Stimulated activated CD4-positive, alpha-beta T cell treated with anti-CD3 and anti-CD28 coated beads, Interleukin-1b, Interleukin-23, amount 100 ng/mL, for 24 hours (primary cell): ENCODE measurements at regions not wholly inside any gene's neighbourhood (a gene's known extent, or its start where the extent isn't known, plus 50 kb on each side); places are given as distances from the start of the nearest gene placed in this dataset.

Experiments
- DNase-seq, 4 experiments: peaks; one replicate each; pipeline ENCODE4 v3.0.0-alpha.2; 2020; ENCODE audit warnings: low read depth in 4 of 4, low spot score in 1 of 4

DNA sequence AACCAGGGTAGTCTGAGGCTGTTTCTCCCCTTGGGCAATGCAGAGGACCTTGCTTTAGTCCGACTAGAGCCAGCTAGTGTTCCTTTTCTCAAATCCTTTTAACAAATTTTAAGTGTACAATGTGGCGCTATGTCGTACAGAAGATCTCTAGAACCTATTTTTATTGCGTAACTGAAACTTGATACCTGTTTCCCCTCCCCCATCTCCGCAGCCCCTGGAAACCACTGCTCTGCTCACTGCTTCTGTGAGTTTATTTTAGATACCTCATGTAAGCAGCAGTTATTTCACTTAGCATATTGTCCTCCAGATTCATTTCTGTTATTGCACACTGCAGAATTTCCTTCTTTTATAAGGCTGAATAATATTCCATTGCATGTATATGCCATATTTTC, 1092.3 kb downstream of the AACS start:
- DNase-seq: no peak

GRCh38 chr12:126159139-126159538, 1093.9 kb downstream of the AACS start:
- no peak for DNase-seq

- DNase-seq: no peak
Observed at GRCh38 chr12:126160912-126161311, 1095.7 kb downstream of the AACS start.

GRCh38 chr12:126163984-126164383, 1098.7 kb downstream of the AACS start:
- DNase-seq: no peak

DNA sequence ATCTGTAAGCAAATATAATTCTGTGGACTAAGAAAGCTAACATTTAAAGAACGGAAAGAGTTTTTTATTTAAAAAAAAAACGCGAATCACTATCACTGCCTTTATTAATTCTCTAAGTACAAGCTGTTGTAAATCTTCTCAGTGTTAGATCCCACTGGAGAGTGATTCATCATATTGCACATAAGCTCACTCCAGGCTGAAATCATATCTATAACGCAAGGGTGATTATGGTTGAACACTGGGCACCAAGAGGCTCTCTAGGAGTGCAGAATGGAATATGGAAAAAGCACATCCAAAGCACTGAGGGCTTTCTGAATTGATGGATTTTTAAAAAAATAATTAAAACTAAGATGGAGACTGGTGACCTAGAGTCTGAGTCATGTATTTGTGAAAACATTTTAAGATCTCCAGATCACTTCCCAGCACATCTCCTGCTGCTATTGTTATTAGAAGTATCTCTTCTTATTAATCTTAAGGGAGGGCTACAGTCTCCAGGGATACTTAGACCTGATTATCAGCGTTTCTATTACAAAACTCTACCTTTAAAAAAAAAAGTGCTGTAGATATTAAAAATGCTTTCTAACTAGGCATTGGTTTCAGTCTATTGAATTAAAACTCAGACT, 1106.8 kb downstream of the AACS start:
- no peak for DNase-seq

- DNase-seq: no peak
Observed at GRCh38 chr12:126182619-126183236, 1117.5 kb downstream of the AACS start.

DNA sequence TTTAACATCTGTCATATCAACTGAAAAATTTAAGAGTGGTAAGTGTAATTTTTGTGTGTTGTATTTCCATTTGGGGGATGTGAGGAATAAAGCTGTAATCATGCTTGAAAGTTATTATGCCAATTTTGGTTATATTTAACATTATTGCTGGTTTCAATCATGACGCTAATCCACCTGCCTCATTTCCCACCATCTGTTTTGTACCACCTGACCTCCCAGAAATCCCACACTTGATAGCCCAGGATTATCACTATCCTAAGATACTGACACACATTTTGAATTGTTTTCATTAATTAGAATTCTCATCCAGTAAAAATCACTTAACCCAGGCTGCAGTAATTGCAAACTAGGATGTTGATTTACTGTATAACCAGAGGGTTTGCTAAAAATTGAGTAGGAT, 1119.8 kb downstream of the AACS start:
- DNase-seq: no peak

DNA sequence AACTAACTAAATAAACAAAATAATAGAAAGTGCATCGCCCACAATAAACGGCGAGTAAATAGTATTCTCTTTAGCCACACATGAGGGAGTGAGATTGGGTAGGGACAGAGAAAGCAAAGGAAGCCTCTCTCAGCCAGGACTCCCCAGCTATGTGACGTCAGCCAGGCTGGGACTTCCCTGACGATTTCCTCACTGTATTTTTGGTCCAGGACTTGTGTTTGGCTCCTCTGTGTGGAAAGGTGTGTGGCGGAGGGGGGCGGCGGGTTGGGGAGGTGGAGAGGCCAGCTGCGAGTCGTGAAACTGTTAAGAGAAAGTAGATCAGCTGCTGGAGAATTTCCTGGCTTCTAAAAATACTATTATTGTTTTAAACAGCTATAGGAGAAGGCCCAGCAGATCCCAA, 1124.6 kb downstream of the AACS start:
- no peak for DNase-seq

DNA sequence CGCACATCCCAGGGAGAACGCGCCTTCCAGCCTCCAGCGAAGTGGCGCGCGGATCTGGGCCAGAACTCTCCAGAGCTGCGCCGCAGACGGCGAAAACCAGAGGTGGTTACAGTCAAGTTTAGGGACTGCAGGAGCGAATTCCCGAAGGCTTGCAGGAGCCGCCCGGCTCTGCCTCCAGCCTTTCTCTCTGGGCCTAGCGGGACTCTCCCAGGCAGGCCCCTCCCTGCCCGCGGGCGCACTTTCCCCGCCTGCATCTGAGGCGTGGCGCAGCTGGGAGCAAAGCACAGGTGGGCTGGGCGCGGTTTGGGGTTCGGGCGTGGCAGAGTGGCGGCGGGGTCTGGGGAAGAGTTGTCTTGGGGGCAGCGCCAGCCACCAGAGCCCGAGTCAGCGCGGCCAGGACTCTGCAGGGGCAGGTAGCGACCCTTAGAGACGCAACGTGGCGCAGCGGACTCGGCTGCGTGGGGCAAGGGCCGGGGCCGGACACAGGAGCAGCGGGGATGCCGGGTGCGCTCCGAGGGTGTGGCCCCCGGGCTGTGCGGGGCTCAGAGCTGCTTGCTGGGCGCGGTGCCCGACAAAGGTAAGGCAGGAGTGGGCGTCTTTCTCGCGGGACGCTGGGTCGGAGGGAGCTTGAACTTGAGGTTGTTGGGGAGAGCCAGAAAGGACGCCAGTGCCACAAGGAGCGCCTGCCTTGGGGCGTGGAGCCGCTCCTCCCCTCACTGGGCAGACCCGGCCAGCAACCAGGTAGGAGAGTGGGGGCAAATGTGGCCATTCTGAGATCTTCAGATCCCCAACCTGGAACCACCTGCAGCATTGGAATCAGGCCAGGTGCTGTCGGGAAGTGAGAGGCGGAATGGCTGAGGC, 1126.0 kb downstream of the AACS start:
- no peak for DNase-seq

GRCh38 chr12:126191949-126192348, 1126.7 kb downstream of the AACS start:
- no peak for DNase-seq

DNA sequence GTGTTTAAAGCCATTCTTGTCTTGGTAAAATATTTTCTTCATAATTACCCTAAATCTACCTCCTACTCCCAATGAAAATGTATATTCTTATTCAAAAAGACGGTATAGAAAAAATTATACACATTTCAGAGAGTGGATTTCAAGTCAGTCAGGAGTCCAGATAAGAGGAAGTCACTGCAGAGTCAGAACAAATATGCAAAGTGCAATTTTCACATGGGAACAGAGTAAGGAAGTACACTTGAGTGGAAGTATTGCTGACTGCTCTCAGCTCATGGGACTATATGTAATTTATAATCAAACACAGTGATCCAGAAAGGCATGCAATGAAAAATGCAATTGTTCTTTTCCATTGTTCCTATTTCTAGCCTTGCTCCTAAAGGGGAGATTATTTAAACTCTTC, 1128.0 kb downstream of the AACS start:
- DNase-seq: no peak

DNA sequence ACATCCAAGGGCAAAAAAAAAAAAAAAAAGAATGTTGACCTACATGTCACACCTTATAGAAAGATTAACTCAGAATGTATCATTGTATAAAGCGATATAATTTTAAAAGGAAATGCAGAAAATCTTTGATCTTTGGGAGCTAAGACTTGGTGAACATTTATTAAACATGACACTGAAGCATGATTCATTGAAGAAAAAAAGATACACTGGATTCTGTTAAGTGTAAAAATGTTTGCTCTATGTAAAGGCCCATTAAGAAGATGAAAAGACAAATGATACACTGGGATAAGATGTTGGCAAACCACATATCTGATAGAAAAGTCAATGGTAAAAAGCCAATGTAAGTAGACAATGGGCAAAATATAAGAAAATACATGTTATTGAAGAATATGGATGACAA, 1131.0 kb downstream of the AACS start:
- no peak for DNase-seq

DNA sequence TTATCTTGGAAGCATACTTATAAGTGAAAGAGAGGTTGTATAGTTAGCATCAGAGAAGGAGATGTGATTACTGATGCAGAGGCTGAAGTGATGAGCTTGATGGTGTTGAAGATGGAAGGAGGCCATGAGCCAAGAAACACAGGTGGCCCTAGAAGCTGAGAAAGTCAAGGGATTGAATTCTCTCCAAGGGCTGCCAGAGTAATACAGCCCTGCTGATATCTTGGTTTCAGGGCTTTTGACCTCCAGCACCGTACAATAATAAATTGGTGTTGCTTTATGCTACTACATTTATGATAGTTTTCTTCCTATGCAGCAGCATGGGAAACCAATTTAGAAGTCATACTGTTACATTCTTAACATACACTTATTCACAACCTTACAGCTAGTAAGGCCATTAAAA, 1133.3 kb downstream of the AACS start:
- no peak for DNase-seq

DNA sequence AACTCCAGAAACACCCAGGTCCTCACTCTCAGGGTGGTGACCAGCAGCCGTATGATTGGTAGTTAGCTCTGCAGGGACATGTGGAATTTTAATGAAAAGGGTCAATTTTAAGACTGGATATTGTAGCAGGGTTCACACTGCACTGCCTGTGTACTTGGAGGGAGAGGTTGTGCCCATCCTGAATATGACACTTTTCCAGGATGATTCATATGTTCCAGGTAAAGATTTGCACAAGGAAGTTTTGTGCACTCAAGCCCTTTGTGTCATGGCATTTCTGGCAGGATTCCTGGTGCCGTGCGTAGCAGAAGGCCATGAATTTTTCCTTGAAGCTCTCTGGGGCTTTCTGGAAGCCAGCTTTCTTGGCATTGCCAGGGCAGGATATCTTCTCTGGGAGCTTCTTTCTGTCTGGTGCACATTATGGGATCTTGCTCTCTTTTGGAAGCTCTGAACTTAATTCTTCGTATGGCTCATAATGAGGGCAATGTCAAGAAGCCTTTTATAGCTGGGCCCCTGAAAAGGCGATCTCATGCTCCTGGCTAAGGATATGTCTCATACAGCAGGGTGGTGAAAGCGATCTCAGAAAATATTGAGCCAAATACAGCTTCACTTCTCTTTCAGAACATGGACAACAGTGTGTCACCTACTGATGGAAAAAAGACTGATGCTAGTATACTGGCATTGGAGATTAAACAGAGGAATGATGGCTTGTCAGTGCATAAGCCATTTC, 1133.9 kb downstream of the AACS start:
- DNase-seq: no peak

DNA sequence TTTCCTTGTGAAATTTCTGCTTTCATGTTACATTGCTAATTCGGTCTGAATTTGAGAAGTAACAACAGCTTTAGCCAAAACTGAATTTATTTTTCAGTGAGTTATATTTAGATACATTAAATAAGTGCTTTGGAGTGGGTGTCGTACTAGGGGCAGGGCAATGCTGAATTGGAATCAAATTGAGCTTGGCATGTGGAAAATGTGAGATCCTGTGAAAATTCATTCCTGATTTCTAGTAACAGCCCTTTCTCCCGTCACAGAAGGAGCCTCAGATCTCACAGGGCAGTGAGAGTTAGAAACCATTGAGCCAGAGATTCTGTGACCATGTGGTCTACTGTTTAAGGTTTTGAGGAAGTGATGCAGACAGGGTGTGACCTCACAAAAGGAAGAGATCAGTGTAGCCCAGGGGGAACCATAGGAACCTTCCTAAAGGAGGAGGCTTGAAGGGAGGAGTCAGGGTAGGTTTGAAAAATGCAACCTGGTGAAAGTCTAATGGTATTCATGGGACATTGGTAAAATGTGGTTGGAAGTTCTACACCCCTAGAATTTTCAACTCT, 1136.8 kb downstream of the AACS start:
- no peak for DNase-seq

- DNase-seq: no peak
Observed at GRCh38 chr12:126204326-126204725, 1139.1 kb downstream of the AACS start.

DNA sequence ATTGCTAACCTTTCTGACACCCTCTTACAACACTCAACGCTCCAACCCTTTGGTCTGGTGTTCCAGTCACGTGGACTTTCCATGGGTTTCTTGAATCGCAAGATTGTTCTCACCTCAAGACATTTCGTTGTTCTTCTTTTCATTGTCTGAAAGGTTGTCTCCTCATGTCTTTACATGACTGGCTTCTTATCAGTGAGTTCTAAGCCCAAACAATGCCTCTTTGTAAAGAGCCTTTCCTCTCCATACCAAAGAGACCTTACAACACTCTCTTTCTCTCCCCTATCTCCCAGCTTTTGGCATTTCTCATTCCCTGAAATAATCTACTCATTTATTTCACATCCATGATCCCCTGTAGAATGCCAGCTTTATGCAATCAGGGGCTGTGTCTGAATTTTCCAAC, 1144.8 kb downstream of the AACS start:
- DNase-seq: no peak

- DNase-seq: no peak
Observed at GRCh38 chr12:126210448-126210847, 1145.2 kb downstream of the AACS start.

GRCh38 chr12:126212824-126213223, 1147.6 kb downstream of the AACS start:
- no peak for DNase-seq

DNA sequence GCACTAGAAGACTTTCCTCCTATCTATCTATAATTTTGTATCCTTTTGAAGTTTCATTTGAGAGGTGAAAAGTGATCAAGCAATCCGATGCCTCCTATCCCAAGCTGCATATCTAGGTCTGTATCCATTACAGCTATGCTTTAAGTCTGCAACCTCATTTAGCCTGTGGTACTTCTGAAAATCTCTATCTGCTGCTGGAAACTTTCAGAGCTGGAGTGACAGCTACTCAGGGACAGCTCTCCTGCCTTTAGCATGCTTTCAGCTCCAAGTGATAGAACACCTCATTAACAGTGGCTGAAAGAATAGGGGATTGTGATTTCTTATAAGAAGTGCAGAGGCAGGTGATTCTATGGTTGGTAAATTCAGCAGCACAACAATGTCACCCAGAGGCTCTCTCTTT, 1153.5 kb downstream of the AACS start:
- DNase-seq: no peak

GRCh38 chr12:126219139-126219538, 1153.9 kb downstream of the AACS start:
- DNase-seq: no peak
